ENCODE measurements at regions not wholly inside any gene's neighbourhood (a gene's known extent, or its start where the extent isn't known, plus 50 kb on each side); places are given as distances from the start of the nearest gene placed in this dataset.

- TF ChIP-seq CTCF (IDR thresholded peaks at IDR 0.05) (no peak), POLR2A (IDR thresholded peaks at IDR 0.05) (no peak)
Measured at GRCh38 chr12:43292699-43293098, 259.3 kb downstream of the ADAMTS20 start.

All from Peyer's patch (tissue), 4 donors.